ENCODE measurements at regions not wholly inside any gene's neighbourhood (a gene's known extent, or its start where the extent isn't known, plus 50 kb on each side); places are given as distances from the start of the nearest gene placed in this dataset.

DNA sequence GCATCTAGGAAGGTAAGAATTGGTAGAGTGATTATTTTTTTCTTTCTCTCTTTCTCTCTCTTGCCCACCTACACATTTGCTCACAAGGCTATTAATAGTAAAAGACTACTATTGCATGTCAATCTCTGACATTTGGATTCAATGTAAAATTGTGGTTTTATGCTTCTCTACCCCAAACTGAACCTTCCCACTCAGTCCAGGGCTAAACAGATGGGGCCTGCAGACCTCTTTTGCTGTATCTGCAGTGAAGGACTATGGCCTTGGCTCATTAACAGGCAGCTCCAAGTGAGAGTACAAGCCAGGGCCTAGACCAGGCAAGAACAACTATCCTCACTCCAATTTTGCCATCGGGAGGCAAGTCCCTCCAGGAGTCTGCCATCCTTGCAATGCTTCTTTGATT, 68.3 kb upstream of the ARL4C start:
- TF ChIP-seq SP1 (IDR thresholded peaks at IDR 0.05; ENCODE audit: low read depth, low read length) (no peak), TAF1 (IDR thresholded peaks at IDR 0.05; ENCODE audit: borderline replicate concordance, low read depth, low read length) (no peak), RAD51 (IDR thresholded peaks at IDR 0.05) (no peak), POU2F2 (IDR thresholded peaks at IDR 0.05; ENCODE audit: borderline replicate concordance, low read depth, low read length) (no peak), POLR2A (IDR thresholded peaks at IDR 0.05; ENCODE audit: low read depth, low read length) (no peak), EZH2 (IDR thresholded peaks at IDR 0.05; ENCODE audit: borderline replicate concordance, control insufficient read depth, low read depth, low read length) (no peak)
